Loucy (cell line): ENCODE measurements at regions not wholly inside any gene's neighbourhood (a gene's known extent, or its start where the extent isn't known, plus 50 kb on each side); places are given as distances from the start of the nearest gene placed in this dataset.

Experiments
- H2AFZ ChIP-seq: fragments of 200-600 bp; sonication (generic); 2 replicates; pipeline ENCODE4 v1.6.0; 2016; ENCODE audit warnings: antibody characterized with exemption, mild to moderate bottlenecking, low read length, moderate library complexity
- H3F3A ChIP-seq: fragments of 200-600 bp; 2 replicates; pipeline ENCODE4 v1.6.0; 2016; ENCODE audit warnings: antibody characterized with exemption, low read depth, mild to moderate bottlenecking
- H3K27me3 ChIP-seq: fragments of 200-600 bp; sonication (generic); 2 replicates; pipeline ENCODE4 v1.6.1; 2014; ENCODE audit warnings: low read length, mild to moderate bottlenecking; ENCODE audit not compliant: insufficient read depth, poor library complexity, severe bottlenecking
- H3K36me3 ChIP-seq: fragments of 200-600 bp; sonication (generic); 2 replicates; pipeline ENCODE4 v1.6.1; 2016; ENCODE audit warnings: low read length; ENCODE audit not compliant: insufficient read depth
- H3K4me1 ChIP-seq: fragments of 200-600 bp; sonication (generic); 2 replicates; pipeline ENCODE4 v1.5.1; 2014; ENCODE audit warnings: low read length, mild to moderate bottlenecking; ENCODE audit not compliant: insufficient read depth, poor library complexity, severe bottlenecking
- H3K4me2 ChIP-seq: fragments of 200-600 bp; sonication (generic); 2 replicates; pipeline ENCODE4 v1.6.0; 2014; ENCODE audit warnings: antibody characterized with exemption, low read length, low read depth, mild to moderate bottlenecking; ENCODE audit not compliant: poor library complexity, severe bottlenecking
- H3K4me3 ChIP-seq: fragments of 200-600 bp; sonication (generic); 2 replicates; pipeline ENCODE4 v1.5.1; 2014; ENCODE audit warnings: low read length, mild to moderate bottlenecking, mixed read lengths; ENCODE audit not compliant: poor library complexity, severe bottlenecking
- H3K79me2 ChIP-seq: fragments of 200-600 bp; sonication (generic); 2 replicates; pipeline ENCODE4 v1.6.1; 2014; ENCODE audit warnings: low read length; ENCODE audit not compliant: insufficient read depth
- H3K9ac ChIP-seq: fragments of 200-600 bp; sonication (generic); 2 replicates; pipeline ENCODE4 v1.6.0; 2014; ENCODE audit warnings: mild to moderate bottlenecking, low read depth, low read length, moderate library complexity; ENCODE audit not compliant: poor library complexity, severe bottlenecking
- H3K9me2 ChIP-seq: fragments of 200-600 bp; sonication (generic); replicated peaks from 2 replicates; pipeline ENCODE4 v1.6.1; 2016; ENCODE audit warnings: low read depth, low read length, mixed read lengths
- H3K9me3 ChIP-seq: fragments of 200-600 bp; sonication (generic); 2 replicates; pipeline ENCODE4 v1.6.1; 2014; ENCODE audit warnings: mild to moderate bottlenecking, antibody characterized with exemption, low read length, low read depth; ENCODE audit not compliant: insufficient read depth
- H4K20me1 ChIP-seq: fragments of 200-600 bp; sonication (generic); 2 replicates; pipeline ENCODE4 v1.6.0; 2014; ENCODE audit warnings: antibody characterized with exemption, low read length, mild to moderate bottlenecking; ENCODE audit not compliant: insufficient read depth, poor library complexity, severe bottlenecking
- EZH2phosphoT487 ChIP-seq: fragments of 200-600 bp; IDR thresholded peaks from 2 replicates; pipeline ENCODE4 v1.6.1; 2018; ENCODE audit warnings: antibody characterized with exemption, mild to moderate bottlenecking, moderate library complexity, borderline replicate concordance
- TF ChIP-seq, protein P1 (sequence below): fragments of 200-600 bp; sonication (generic); conservative IDR thresholded peaks from 2 replicates; pipeline ENCODE4 v1.5.1; 2014; ENCODE audit warnings: mild to moderate bottlenecking, antibody characterized with exemption, low read length

DNA sequence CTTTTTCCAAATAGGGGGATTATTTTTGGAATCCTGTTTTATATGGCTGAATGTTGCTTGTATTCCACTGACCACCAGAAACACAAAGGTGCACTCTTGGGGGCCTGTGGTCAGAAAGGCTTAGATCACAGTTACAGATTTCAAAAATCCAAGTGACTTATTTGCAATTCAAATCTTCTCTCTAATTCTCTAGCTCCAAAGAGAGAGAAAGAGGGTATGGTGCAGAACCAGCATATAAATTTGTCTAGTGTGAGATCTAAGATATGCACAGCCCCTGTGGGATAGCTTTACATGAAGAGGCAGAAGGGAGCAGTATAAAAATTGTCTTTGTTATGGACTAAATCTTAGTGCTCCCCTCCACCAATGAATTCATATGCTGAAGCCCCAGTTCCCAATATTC is 1121.7 kb upstream of the CELF2 start:
- Histone ChIP-seq H3K36me3 (no peaks in the 10 kb centered on the region), H3K27me3 (no peaks in the 10 kb centered on the region), H3K4me2 (no peak overlapping the region), H3K9ac (no peak overlapping the region), H4K20me1 (no peaks in the 10 kb centered on the region), H3K4me1 (no peaks in the 10 kb centered on the region), H3K9me2 (no peaks in the 10 kb centered on the region), H3K4me3 (no peak overlapping the region), H3K79me2 (no peaks in the 10 kb centered on the region), H3K9me3 (no peaks in the 10 kb centered on the region), H3F3A (no peaks in the 10 kb centered on the region), H2AFZ (no peak overlapping the region)
- TF ChIP-seq, protein P1, sequence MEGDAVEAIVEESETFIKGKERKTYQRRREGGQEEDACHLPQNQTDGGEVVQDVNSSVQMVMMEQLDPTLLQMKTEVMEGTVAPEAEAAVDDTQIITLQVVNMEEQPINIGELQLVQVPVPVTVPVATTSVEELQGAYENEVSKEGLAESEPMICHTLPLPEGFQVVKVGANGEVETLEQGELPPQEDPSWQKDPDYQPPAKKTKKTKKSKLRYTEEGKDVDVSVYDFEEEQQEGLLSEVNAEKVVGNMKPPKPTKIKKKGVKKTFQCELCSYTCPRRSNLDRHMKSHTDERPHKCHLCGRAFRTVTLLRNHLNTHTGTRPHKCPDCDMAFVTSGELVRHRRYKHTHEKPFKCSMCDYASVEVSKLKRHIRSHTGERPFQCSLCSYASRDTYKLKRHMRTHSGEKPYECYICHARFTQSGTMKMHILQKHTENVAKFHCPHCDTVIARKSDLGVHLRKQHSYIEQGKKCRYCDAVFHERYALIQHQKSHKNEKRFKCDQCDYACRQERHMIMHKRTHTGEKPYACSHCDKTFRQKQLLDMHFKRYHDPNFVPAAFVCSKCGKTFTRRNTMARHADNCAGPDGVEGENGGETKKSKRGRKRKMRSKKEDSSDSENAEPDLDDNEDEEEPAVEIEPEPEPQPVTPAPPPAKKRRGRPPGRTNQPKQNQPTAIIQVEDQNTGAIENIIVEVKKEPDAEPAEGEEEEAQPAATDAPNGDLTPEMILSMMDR: no peak
- no peak for TF ChIP-seq EZH2phosphoT487

DNA sequence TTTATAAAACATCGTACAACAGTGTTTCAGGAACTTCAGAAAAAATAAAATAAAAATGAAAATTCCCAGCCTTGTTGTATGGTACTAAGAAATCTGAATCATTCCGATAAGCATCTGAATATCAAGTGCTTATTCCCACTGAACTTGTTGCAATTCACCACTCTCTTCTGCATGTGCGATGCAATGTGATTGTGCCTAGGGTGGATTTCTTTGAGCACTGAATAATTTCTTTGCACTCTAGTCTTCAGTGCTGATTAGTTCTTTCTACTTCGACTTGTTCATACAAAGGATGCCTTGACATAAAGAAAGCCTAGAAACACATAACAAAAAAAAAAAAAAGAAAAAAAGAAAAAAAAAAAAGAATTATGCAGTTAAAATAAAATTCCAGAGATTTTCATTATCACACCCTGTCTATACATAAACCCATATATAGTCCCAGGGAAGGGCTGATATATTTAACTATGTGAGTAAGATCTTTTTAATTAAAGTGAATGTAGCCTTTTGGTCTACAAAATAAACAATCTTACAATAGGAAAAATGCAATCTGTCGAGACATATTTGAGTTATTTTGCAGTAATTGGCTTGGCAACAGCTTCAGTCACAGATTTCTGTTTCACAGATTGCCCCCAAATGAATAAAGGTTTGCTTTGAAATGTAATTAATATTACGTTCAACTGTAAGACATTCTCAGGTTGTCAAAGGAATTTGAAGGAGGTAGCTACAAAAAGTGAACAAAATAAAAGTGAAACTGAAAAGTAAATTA is 1118.9 kb upstream of the CELF2 start:
- no peak overlapping the region for H3K9ac ChIP-seq
- no peaks in the 10 kb centered on the region for H4K20me1 ChIP-seq
- H3K4me3 ChIP-seq: no peak overlapping the region
- H3K79me2 ChIP-seq: no peaks in the 10 kb centered on the region
- H3K36me3 ChIP-seq: no peaks in the 10 kb centered on the region
- TF ChIP-seq, protein P1: no peak
- TF ChIP-seq EZH2phosphoT487: no peak
- no peak overlapping the region for H2AFZ ChIP-seq
- H3F3A ChIP-seq: no peaks in the 10 kb centered on the region
- H3K9me3 ChIP-seq: no peaks in the 10 kb centered on the region; the same call in 1 of the 2 replicates
- no peak overlapping the region for H3K4me2 ChIP-seq
- H3K4me1 ChIP-seq: no peaks in the 10 kb centered on the region
- H3K27me3 ChIP-seq: no peaks in the 10 kb centered on the region
- no peaks in the 10 kb centered on the region for H3K9me2 ChIP-seq

DNA sequence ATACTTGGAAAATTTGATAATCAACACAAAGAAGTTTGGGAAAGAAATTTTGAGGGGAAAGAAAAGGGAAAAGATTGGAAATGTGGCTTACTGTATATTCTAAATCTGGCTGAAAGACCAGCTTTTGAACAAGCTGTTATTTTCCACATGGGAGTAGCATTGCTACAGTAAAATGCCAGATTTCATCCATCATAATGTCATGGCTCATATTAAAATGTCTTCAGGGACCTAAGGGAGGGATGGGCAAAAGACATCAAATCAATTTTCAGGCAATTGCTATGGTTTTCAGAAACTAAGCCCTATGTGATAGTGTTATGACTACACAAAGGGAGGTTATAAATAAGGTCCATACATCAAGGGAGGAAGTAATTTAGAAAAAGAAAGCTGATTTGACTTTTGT is 1116.9 kb upstream of the CELF2 start:
- no peak for TF ChIP-seq EZH2phosphoT487
- TF ChIP-seq, protein P1: no peak
- no peaks in the 10 kb centered on the region for H3K4me1 ChIP-seq
- no peaks in the 10 kb centered on the region for H3K9me2 ChIP-seq
- H3K79me2 ChIP-seq: no peaks in the 10 kb centered on the region
- no peaks in the 10 kb centered on the region for H3K36me3 ChIP-seq
- H3K9ac ChIP-seq: no peak overlapping the region
- no peaks in the 10 kb centered on the region; the same call in 1 of the 2 replicates for H3K9me3 ChIP-seq
- H2AFZ ChIP-seq: no peak overlapping the region
- H3K27me3 ChIP-seq: no peaks in the 10 kb centered on the region
- no peak overlapping the region for H3K4me3 ChIP-seq
- H4K20me1 ChIP-seq: no peaks in the 10 kb centered on the region
- no peak overlapping the region for H3K4me2 ChIP-seq
- no peaks in the 10 kb centered on the region for H3F3A ChIP-seq
